HG03457 (cell line): ENCODE measurements at regions not wholly inside any gene's neighbourhood (a gene's known extent, or its start where the extent isn't known, plus 50 kb on each side); places are given as distances from the start of the nearest gene placed in this dataset.
"Not testable (repeated sequence)": the region's sequence is repeated elsewhere in the genome, so short reads cannot be mapped to it uniquely, and the experiment has no call there.

Source experiments
- ATAC-seq: cut with Tn5 transposase; IDR thresholded peaks from one replicate; pipeline ENCODE4 v1.9.1; 2021; ENCODE audit warnings: moderate number of reproducible peaks; ENCODE audit not compliant: unreplicated experiment

GRCh38 chr20:6355754-6356451 lies 233.1 kb upstream of the FERMT1 start:
- no peak for ATAC-seq

GRCh38 chr20:6348908-6349307 lies 226.1 kb upstream of the FERMT1 start:
- ATAC-seq: no peak

- ATAC-seq: no peak
Measured at GRCh38 chr20:6347916-6348315, 225.1 kb upstream of the FERMT1 start.

- no peak for ATAC-seq
Measured at GRCh38 chr20:6341491-6341890, 218.7 kb upstream of the FERMT1 start.

GRCh38 chr20:6339176-6339575 lies 216.3 kb upstream of the FERMT1 start:
- no peak for ATAC-seq

GRCh38 chr20:6333110-6333509 lies 210.3 kb upstream of the FERMT1 start:
- ATAC-seq: no peak

GRCh38 chr20:6321235-6321634 lies 198.4 kb upstream of the FERMT1 start:
- ATAC-seq: not testable (repeated sequence)

- ATAC-seq: no peak
Measured at GRCh38 chr20:6311841-6312655, 189.2 kb upstream of the FERMT1 start.

GRCh38 chr20:6311097-6311496 lies 188.3 kb upstream of the FERMT1 start:
- ATAC-seq: no peak

- no peak for ATAC-seq
Measured at GRCh38 chr20:6305536-6305935, 182.7 kb upstream of the FERMT1 start.

- ATAC-seq: no peak
Measured at GRCh38 chr20:6302041-6302440, 179.2 kb upstream of the FERMT1 start.

- ATAC-seq: no peak
Measured at GRCh38 chr20:6299456-6299855, 176.6 kb upstream of the FERMT1 start.

- no peak for ATAC-seq
Measured at GRCh38 chr20:6298049-6298448, 175.2 kb upstream of the FERMT1 start.

GRCh38 chr20:6295867-6296256 lies 173.0 kb upstream of the FERMT1 start:
- ATAC-seq: no peak

GRCh38 chr20:6295127-6295866 lies 172.5 kb upstream of the FERMT1 start:
- ATAC-seq: no peak

GRCh38 chr20:6287471-6287870 lies 164.6 kb upstream of the FERMT1 start:
- no peak for ATAC-seq

GRCh38 chr20:6282642-6283041 lies 159.8 kb upstream of the FERMT1 start:
- no peak for ATAC-seq

- ATAC-seq: no peak
Measured at GRCh38 chr20:6277661-6278240, 154.9 kb upstream of the FERMT1 start.

- ATAC-seq: not testable (repeated sequence)
Measured at GRCh38 chr20:6270404-6270803, 147.6 kb upstream of the FERMT1 start.

- no peak for ATAC-seq
Measured at GRCh38 chr20:6269168-6269873, 146.5 kb upstream of the FERMT1 start.
